Neural progenitor cell (in vitro differentiated cells): ENCODE measurements at regions not wholly inside any gene's neighbourhood (a gene's known extent, or its start where the extent isn't known, plus 50 kb on each side); places are given as distances from the start of the nearest gene placed in this dataset.

Experiments used
- CTCF ChIP-seq: fragments of 200-600 bp; sonication (generic); IDR thresholded peaks from 2 replicates; pipeline ENCODE4 v1.5.1; 2017; ENCODE audit warnings: antibody characterized with exemption, mild to moderate bottlenecking
- EZH2 ChIP-seq: fragments of 200-600 bp; sonication (generic); IDR thresholded peaks from 2 replicates; pipeline ENCODE4 v1.6.1; 2017; ENCODE audit warnings: antibody characterized with exemption, mild to moderate bottlenecking, moderate library complexity
- EZH2phosphoT487 ChIP-seq: fragments of 200-600 bp; sonication (generic); IDR thresholded peaks from 2 replicates; pipeline ENCODE4 v1.6.1; 2017; ENCODE audit warnings: antibody characterized with exemption

GRCh38 chr16:50457423-50457822 lies 88.6 kb upstream of the BRD7 start:
- TF ChIP-seq CTCF (no peak), EZH2phosphoT487 (no peak), EZH2 (no peak)
